Fibroblast of the aortic adventitia (primary cell): ENCODE measurements at regions not wholly inside any gene's neighbourhood (a gene's known extent, or its start where the extent isn't known, plus 50 kb on each side); places are given as distances from the start of the nearest gene placed in this dataset.

ENCODE experiments used
- DNase-seq: peaks from one replicate; pipeline ENCODE4 v3.0.0-alpha.2; 2010; ENCODE audit warnings: low read depth
- H3K4me3 ChIP-seq: 2 replicates; pipeline ENCODE4 v1.5.1; 2011; ENCODE audit warnings: low read depth, mild to moderate bottlenecking, control low read depth, low read length, moderate library complexity
- TF ChIP-seq, protein P1 (sequence below): IDR thresholded peaks from 2 replicates; pipeline ENCODE4 v1.5.1; 2011; ENCODE audit warnings: mild to moderate bottlenecking, low read length, control low read depth, inconsistent platforms; ENCODE audit not compliant: insufficient read depth

DNA sequence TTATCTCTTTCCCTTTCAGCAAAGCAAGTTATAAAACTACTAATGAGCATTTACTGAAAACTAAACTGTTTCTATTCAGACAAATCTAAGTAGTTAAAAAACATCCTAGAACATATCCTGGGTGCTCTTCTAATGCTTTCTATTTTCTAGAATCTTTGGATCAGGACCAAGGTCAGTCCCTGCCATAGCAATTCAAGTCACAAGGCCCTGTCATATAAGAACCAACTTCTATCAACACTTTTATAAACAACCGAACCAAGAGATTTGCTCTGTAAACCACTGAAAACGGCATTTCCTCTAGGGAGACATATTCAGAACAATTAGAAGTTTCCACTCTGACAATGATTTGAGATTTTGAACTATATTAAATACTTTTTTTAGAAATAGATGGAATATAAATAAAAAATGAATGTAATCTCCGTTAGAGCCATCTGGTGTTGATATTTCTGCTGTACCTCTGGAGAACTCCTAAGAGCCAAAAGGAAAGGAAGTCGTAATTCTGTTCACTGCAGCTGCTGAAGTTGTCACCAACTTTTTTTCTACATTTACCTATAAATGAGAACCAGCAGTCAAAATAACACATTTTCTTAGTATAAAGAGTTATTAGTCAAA, 51.4 kb upstream of the LGSN start:
- TF ChIP-seq, protein P1, sequence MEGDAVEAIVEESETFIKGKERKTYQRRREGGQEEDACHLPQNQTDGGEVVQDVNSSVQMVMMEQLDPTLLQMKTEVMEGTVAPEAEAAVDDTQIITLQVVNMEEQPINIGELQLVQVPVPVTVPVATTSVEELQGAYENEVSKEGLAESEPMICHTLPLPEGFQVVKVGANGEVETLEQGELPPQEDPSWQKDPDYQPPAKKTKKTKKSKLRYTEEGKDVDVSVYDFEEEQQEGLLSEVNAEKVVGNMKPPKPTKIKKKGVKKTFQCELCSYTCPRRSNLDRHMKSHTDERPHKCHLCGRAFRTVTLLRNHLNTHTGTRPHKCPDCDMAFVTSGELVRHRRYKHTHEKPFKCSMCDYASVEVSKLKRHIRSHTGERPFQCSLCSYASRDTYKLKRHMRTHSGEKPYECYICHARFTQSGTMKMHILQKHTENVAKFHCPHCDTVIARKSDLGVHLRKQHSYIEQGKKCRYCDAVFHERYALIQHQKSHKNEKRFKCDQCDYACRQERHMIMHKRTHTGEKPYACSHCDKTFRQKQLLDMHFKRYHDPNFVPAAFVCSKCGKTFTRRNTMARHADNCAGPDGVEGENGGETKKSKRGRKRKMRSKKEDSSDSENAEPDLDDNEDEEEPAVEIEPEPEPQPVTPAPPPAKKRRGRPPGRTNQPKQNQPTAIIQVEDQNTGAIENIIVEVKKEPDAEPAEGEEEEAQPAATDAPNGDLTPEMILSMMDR: no peak
- no peak for DNase-seq
- no peak overlapping the region for H3K4me3 ChIP-seq

DNA sequence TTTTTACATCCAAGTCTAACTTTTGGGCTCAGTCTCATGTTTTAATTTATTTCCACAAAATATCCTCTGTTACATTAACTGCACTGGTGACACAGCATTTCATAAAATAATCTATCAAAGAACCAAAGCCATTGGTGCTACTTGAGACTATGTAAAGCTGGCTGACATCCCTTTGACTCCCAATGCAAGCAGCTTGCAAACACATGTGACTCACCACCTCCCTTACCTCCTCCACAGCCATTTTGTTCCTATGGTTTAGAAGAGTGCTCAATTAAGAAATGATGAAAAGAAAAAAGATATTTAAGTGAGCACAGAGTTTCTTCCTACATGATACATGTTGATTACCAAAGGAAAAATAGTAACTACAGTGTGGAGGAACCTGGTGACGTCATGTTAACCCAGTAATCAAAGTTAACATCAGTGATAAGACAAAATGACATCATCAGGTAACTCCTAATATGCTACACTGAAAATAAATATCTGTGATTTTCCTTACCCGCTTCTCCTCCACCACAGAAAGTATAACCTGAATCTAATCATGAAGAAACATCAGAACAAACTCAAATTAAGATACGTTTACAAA, 53.3 kb upstream of the LGSN start:
- DNase-seq: no peak
- TF ChIP-seq, protein P1: no peak
- no peak overlapping the region for H3K4me3 ChIP-seq

DNA sequence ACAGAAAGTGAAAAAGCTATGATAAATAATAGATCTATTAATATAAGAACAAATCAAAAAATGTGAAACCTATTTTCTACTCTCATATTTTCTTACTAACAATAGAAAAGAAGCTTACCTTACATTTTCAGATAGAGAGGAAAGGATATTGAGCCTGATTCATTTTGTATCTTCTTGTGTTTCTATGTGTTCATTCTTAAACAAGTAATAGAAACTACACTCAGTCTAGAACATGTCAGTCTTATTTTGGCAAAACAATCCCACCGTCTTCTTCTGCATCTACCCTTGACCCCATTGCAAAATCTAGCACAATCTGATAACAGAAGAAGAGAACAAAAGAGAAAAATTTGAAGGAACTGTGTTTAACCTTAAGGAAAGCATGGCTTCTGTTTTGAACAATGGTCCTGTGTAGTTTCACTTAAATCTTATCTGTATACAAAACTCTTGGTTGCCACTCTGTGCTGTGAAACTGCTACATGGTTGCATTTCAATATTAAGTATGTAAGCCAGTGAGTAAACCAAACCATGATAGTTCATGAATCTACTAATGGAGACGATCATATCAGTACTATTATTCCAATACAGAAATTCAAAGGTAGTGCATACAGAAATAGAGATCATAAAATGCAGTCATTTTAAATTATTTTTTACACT, 69.5 kb upstream of the LGSN start:
- TF ChIP-seq, protein P1: no peak

DNA sequence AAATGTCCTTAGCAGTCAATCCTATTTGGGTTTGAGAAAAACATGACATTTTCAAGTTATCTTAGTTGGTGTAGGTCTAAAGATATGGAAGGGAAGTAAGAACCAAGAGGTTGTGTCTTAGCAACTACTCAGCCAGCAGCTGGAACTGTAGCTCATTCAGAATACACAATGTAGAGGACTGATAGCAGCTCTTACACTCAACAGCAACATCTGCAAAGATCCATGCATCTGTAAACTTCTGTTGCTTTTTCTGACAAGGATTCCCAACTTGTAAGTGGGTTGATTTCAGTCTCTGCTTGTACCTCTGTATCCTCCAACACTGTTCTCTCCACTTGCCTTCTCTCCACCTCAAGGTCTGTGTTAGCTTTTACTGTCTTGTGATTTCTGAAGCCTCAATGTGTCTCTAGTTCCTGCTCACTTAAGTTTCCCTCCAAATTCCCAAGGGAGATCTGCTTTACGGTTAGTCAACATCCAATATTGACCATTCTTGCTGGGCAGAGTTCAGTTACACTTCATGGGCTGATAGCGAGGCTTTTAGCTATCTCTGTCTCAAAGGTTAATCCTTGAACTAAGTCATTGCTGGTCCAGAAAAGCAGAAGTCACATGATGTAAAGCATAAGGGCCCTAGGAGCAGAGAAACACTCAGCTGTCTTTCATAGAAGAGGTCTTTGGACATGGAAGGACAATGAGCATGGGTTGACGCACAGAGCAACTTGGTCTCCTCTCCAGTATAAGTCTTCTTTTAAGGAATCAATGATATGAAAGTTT, 71.6 kb upstream of the LGSN start:
- no peak for DNase-seq
- TF ChIP-seq, protein P1: no peak
- H3K4me3 ChIP-seq: no peak overlapping the region

More for the DNA sequence above, 69.5 kb upstream of the LGSN start:
- no peak overlapping the region for H3K4me3 ChIP-seq
- DNase-seq: no peak

DNA sequence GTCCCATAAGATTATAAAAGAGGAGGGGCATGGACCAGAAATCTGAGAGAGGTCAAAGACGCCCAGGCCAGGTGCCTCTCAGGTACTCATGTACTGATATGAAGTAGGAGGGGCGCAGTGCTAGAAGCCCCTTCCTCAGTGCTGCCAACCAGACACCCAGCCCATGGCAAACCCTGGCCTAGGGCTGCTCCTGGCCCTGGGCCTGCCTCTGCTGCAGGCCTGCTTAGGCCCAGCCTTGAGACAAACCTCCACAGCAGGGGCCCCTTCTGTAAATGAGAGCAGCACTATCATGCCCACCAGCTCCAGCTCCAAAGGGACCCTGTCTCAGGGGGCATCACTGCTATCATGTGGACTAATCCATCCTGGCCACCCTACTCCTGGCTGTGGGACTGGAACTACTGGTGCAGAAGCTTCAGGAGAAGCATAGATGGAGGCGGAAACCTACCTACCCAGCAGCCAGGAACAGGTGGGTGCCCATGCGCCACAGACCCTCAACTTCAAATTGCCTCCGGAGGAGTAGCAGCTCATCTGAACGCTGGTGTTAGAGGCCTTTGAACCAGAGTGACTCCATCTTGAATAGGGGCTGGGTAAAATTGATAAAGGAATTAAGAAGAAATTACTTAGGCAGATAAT, 72.4 kb upstream of the LGSN start:
- H3K4me3 ChIP-seq: no peak overlapping the region
- no peak for DNase-seq
- TF ChIP-seq, protein P1: no peak

DNA sequence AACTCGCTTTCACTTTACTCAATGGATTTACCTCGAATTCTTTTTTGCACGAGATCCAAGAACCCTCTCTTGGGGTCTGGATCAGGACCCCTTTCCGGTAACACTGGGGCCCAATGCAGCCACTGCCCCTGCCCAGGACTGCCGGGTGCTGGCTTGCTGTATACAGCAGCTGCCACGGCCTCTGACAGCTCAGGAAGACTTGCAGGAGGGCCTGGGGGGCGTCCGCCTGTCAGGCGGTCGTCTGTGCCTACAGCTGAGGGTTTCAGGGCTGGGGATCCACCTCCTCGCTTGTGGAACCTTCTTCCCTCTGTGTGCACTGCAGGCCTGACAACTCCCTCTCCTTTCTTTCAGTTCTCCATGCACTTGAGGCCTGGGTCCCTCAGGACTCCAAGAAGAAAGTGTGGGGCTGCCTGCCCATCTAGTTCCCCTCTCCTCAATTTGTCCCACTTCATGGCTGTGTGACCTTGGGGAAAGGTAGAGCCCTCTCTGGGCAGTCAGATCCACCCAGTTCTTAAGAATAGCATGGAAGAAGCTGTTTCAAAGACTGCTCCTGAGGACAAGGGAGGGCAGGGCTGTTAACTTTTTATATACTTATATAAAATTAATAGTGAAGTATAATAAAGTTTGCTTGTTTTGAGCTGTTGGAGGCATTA, 75.0 kb upstream of the LGSN start:
- TF ChIP-seq, protein P1: no peak
- no peak for DNase-seq
- H3K4me3 ChIP-seq: no peak overlapping the region
